HG02798 (cell line): ENCODE measurements at regions not wholly inside any gene's neighbourhood (a gene's known extent, or its start where the extent isn't known, plus 50 kb on each side); places are given as distances from the start of the nearest gene placed in this dataset.

ENCODE experiments used
- ATAC-seq: cut with Tn5 transposase; IDR thresholded peaks from one replicate; pipeline ENCODE4 v1.9.1; 2021; ENCODE audit warnings: mild to moderate bottlenecking; ENCODE audit not compliant: unreplicated experiment, poor library complexity

- no peak for ATAC-seq
These were observed 1736.4 kb downstream of the MAT2B start for GRCh38 chr5:165241811-165242210.

GRCh38 chr5:165242646-165243045 lies 1737.2 kb downstream of the MAT2B start:
- ATAC-seq: no peak

- ATAC-seq: no peak
These were observed 1739.0 kb downstream of the MAT2B start for GRCh38 chr5:165244407-165244806.

- no peak for ATAC-seq
These were observed 1752.9 kb downstream of the MAT2B start for GRCh38 chr5:165258197-165258771.

- ATAC-seq: no peak
These were observed 1755.0 kb downstream of the MAT2B start for GRCh38 chr5:165260426-165260825.

GRCh38 chr5:165263536-165263935 lies 1758.1 kb downstream of the MAT2B start:
- no peak for ATAC-seq

- no peak for ATAC-seq
These were observed 1761.5 kb downstream of the MAT2B start for GRCh38 chr5:165266939-165267338.

GRCh38 chr5:165272436-165272835 lies 1767.0 kb downstream of the MAT2B start:
- ATAC-seq: no peak

- no peak for ATAC-seq
These were observed 1772.2 kb downstream of the MAT2B start for GRCh38 chr5:165277661-165278060.

- ATAC-seq: no peak
These were observed 1777.1 kb downstream of the MAT2B start for GRCh38 chr5:165282491-165282890.

- no peak for ATAC-seq
These were observed 1781.3 kb downstream of the MAT2B start for GRCh38 chr5:165286692-165287091.

GRCh38 chr5:165290535-165290934 lies 1785.1 kb downstream of the MAT2B start:
- no peak for ATAC-seq

GRCh38 chr5:165296401-165297130 lies 1791.1 kb downstream of the MAT2B start:
- ATAC-seq: no peak

- ATAC-seq: no peak
These were observed 1798.9 kb downstream of the MAT2B start for GRCh38 chr5:165304193-165304827.

- ATAC-seq: no peak
These were observed 1800.2 kb downstream of the MAT2B start for GRCh38 chr5:165305596-165305995.

- no peak for ATAC-seq
These were observed 1804.0 kb downstream of the MAT2B start for GRCh38 chr5:165309446-165309845.

GRCh38 chr5:165310031-165310430 lies 1804.6 kb downstream of the MAT2B start:
- ATAC-seq: no peak

- no peak for ATAC-seq
These were observed 1816.5 kb downstream of the MAT2B start for GRCh38 chr5:165321912-165322311.

GRCh38 chr5:165325221-165325620 lies 1819.8 kb downstream of the MAT2B start:
- ATAC-seq: no peak

- ATAC-seq: no peak
These were observed 1822.2 kb downstream of the MAT2B start for GRCh38 chr5:165327631-165328030.

GRCh38 chr5:165328846-165329245 lies 1823.4 kb downstream of the MAT2B start:
- ATAC-seq: no peak

GRCh38 chr5:165333623-165334022 lies 1828.2 kb downstream of the MAT2B start:
- no peak for ATAC-seq
